Liver (tissue), 8 donors: ENCODE measurements at regions not wholly inside any gene's neighbourhood (a gene's known extent, or its start where the extent isn't known, plus 50 kb on each side); places are given as distances from the start of the nearest gene placed in this dataset.

ENCODE experiments used
- DNase-seq: peaks from one replicate; pipeline ENCODE4 v3.0.0-alpha.2; 2017; ENCODE audit warnings: low spot score
- H3K27ac ChIP-seq, 2 donors: one replicate each; pipeline ENCODE4 v1.7.0; 2013; ENCODE audit warnings: inconsistent platforms in 2 of 2, low read length in 2 of 2, control low read depth in 1 of 2, low read depth in 1 of 2, mild to moderate bottlenecking in 1 of 2
- H3K27me3 ChIP-seq, 4 donors: one replicate each; pipeline versions ENCODE4 v1.6.1 to v1.7.0; 2013; ENCODE audit warnings: low read length in 3 of 4, inconsistent platforms in 1 of 4, mild to moderate bottlenecking in 1 of 4, moderate library complexity in 1 of 4; ENCODE audit not compliant: control insufficient read depth in 4 of 4, insufficient read depth in 4 of 4
- H3K36me3 ChIP-seq, 4 donors: one replicate each; pipeline versions ENCODE4 v1.6.1 to v1.7.0; 2013; ENCODE audit warnings: low read length in 3 of 4, mild to moderate bottlenecking in 3 of 4, low read depth in 1 of 4, moderate library complexity in 1 of 4; ENCODE audit not compliant: control insufficient read depth in 4 of 4, insufficient read depth in 3 of 4
- H3K4me1 ChIP-seq, 4 donors: one replicate each; pipeline versions ENCODE4 v1.6.1 to v1.7.0; 2013; ENCODE audit warnings: low read length in 3 of 4, mild to moderate bottlenecking in 3 of 4, moderate library complexity in 1 of 4; ENCODE audit not compliant: control insufficient read depth in 4 of 4, insufficient read depth in 4 of 4
- H3K4me3 ChIP-seq, 3 donors: one replicate each; pipeline versions ENCODE4 v1.6.1 to v1.7.0; 2013; ENCODE audit warnings: low read length in 3 of 3, control low read depth in 1 of 3, low read depth in 1 of 3, mild to moderate bottlenecking in 1 of 3
- H3K9ac ChIP-seq, 2 donors: one replicate each; pipeline ENCODE4 v1.7.0; 2013; ENCODE audit warnings: low read length in 2 of 2, mild to moderate bottlenecking in 2 of 2, moderate library complexity in 2 of 2, control low read depth in 1 of 2, low read depth in 1 of 2
- H3K9me3 ChIP-seq, 4 donors: one replicate each; pipeline versions ENCODE4 v1.6.1 to v1.7.0; 2013; ENCODE audit warnings: low read length in 3 of 4; ENCODE audit not compliant: control insufficient read depth in 4 of 4
- EGR1 ChIP-seq, 2 donors: IDR thresholded peaks; 2 replicates each; pipeline ENCODE4 v1.6.1; 2016 to 2018; ENCODE audit warnings: antibody characterized with exemption in 2 of 2, low read depth in 2 of 2
- FOXA1 ChIP-seq: IDR thresholded peaks from 2 replicates; pipeline ENCODE4 v1.6.1; 2016; ENCODE audit warnings: antibody characterized with exemption
- GABPA ChIP-seq, 2 donors: IDR thresholded peaks in 1 of 2; conservative IDR thresholded peaks in 1 of 2; 2 replicates each; pipeline ENCODE4 v1.6.1; 2016; ENCODE audit warnings: antibody characterized with exemption in 2 of 2, mild to moderate bottlenecking in 1 of 2, moderate library complexity in 1 of 2
- HNF4A ChIP-seq, 2 donors: conservative IDR thresholded peaks; 2 replicates each; pipeline ENCODE4 v1.6.1; 2016; ENCODE audit warnings: antibody characterized with exemption in 2 of 2, mild to moderate bottlenecking in 2 of 2
- HNF4G ChIP-seq: IDR thresholded peaks from 2 replicates; pipeline ENCODE4 v1.6.1; 2016; ENCODE audit warnings: antibody characterized with exemption
- JUND ChIP-seq, 2 donors: IDR thresholded peaks; 2 replicates each; pipeline ENCODE4 v1.6.1; 2016; ENCODE audit warnings: antibody characterized with exemption in 2 of 2
- NR2F2 ChIP-seq: IDR thresholded peaks from 2 replicates; pipeline ENCODE4 v1.6.1; 2016; ENCODE audit warnings: antibody characterized with exemption
- RAD21 ChIP-seq, 2 donors: IDR thresholded peaks; 2 replicates each; pipeline ENCODE4 v1.6.1; 2016; ENCODE audit warnings: antibody characterized with exemption in 2 of 2, mild to moderate bottlenecking in 2 of 2
- RXRA ChIP-seq, 2 donors: IDR thresholded peaks; 2 replicates each; pipeline ENCODE4 v1.6.1; 2017 to 2018; ENCODE audit warnings: antibody characterized with exemption in 2 of 2, mild to moderate bottlenecking in 1 of 2
- SP1 ChIP-seq: IDR thresholded peaks from 2 replicates; pipeline ENCODE4 v1.6.1; 2018; ENCODE audit warnings: antibody characterized with exemption, mild to moderate bottlenecking
- TAF1 ChIP-seq: conservative IDR thresholded peaks from 2 replicates; pipeline ENCODE4 v1.6.1; 2016; ENCODE audit warnings: antibody characterized with exemption, mild to moderate bottlenecking
- YY1 ChIP-seq: IDR thresholded peaks from 2 replicates; pipeline ENCODE4 v1.6.1; 2016; ENCODE audit warnings: antibody characterized with exemption, mild to moderate bottlenecking
- WGBS: extraction: QIAGEN DNeasy Blood & Tissue Kit; methylation state at CpG from one replicate; pipeline ENCODE4 v1.1.7; 2013; 5-methylcytosine and 5-hydroxymethylcytosine counted together
- TF ChIP-seq, protein P1 (sequence below): IDR thresholded peaks from 2 replicates; pipeline ENCODE4 v1.6.1; 2016; ENCODE audit warnings: antibody characterized with exemption, mild to moderate bottlenecking
- TF ChIP-seq, protein P2 (sequence below): IDR thresholded peaks from 2 replicates; pipeline ENCODE4 v1.6.1; 2016; ENCODE audit warnings: antibody characterized with exemption
- TF ChIP-seq, protein P3 (sequence below): fragments of 150-350 bp; IDR thresholded peaks from 2 replicates; pipeline ENCODE4 v1.5.1; 2017; ENCODE audit warnings: improper control_type of control experiment, low read depth, low read length; ENCODE audit not compliant: missing input control
- TF ChIP-seq, protein P4 (sequence below): IDR thresholded peaks from 2 replicates; pipeline ENCODE4 v1.6.1; 2016; ENCODE audit warnings: antibody characterized with exemption
- TF ChIP-seq, protein P5 (sequence below): IDR thresholded peaks from 2 replicates; pipeline ENCODE4 v1.6.1; 2016; ENCODE audit warnings: antibody characterized with exemption
- donor health status: healthy.
- donor health status: healthy.
- donor health status: healthy.
- donor health status: healthy.
- donor health status: healthy.

GRCh38 chr11:13207270-13207664, 70.3 kb upstream of the BMAL1 start:
- H3K27me3 ChIP-seq = no peaks in the 10 kb centered on the region
- DNase-seq = no peak
- no peaks in the 10 kb centered on the region for H3K36me3 ChIP-seq
- H3K4me3 ChIP-seq = no peak overlapping the region
- 76% methylated on average over 3 of the region's 3 CpGs for WGBS
- H3K9ac ChIP-seq = no peak overlapping the region
- H3K4me1 ChIP-seq = peaks cover 0 to 11% (median 8%) of the 10 kb centered on the region in 4 donors
- peak overlapping the region in 1 of 2 donors; percentile 57 for H3K27ac ChIP-seq
- H3K9me3 ChIP-seq = no peaks in the 10 kb centered on the region
- TF ChIP-seq FOXA1 (no peak), GABPA (IDR thresholded peaks at IDR 0.05 in 1 of 2, conservative IDR thresholded peaks at IDR 0.05 in 1 of 2) (no peak), EGR1 (IDR thresholded peaks at IDR 0.05; ENCODE audit: low read depth in 2 of 2) (no peak), TAF1 (no peak), HNF4A (conservative IDR thresholded peaks at IDR 0.05) (no peak), SP1 (no peak), YY1 (no peak), RAD21 (IDR thresholded peaks at IDR 0.05) (no peak), HNF4G (no peak)
- TF ChIP-seq, protein P1, sequence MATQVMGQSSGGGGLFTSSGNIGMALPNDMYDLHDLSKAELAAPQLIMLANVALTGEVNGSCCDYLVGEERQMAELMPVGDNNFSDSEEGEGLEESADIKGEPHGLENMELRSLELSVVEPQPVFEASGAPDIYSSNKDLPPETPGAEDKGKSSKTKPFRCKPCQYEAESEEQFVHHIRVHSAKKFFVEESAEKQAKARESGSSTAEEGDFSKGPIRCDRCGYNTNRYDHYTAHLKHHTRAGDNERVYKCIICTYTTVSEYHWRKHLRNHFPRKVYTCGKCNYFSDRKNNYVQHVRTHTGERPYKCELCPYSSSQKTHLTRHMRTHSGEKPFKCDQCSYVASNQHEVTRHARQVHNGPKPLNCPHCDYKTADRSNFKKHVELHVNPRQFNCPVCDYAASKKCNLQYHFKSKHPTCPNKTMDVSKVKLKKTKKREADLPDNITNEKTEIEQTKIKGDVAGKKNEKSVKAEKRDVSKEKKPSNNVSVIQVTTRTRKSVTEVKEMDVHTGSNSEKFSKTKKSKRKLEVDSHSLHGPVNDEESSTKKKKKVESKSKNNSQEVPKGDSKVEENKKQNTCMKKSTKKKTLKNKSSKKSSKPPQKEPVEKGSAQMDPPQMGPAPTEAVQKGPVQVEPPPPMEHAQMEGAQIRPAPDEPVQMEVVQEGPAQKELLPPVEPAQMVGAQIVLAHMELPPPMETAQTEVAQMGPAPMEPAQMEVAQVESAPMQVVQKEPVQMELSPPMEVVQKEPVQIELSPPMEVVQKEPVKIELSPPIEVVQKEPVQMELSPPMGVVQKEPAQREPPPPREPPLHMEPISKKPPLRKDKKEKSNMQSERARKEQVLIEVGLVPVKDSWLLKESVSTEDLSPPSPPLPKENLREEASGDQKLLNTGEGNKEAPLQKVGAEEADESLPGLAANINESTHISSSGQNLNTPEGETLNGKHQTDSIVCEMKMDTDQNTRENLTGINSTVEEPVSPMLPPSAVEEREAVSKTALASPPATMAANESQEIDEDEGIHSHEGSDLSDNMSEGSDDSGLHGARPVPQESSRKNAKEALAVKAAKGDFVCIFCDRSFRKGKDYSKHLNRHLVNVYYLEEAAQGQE = no peak
- TF ChIP-seq, protein P2, sequence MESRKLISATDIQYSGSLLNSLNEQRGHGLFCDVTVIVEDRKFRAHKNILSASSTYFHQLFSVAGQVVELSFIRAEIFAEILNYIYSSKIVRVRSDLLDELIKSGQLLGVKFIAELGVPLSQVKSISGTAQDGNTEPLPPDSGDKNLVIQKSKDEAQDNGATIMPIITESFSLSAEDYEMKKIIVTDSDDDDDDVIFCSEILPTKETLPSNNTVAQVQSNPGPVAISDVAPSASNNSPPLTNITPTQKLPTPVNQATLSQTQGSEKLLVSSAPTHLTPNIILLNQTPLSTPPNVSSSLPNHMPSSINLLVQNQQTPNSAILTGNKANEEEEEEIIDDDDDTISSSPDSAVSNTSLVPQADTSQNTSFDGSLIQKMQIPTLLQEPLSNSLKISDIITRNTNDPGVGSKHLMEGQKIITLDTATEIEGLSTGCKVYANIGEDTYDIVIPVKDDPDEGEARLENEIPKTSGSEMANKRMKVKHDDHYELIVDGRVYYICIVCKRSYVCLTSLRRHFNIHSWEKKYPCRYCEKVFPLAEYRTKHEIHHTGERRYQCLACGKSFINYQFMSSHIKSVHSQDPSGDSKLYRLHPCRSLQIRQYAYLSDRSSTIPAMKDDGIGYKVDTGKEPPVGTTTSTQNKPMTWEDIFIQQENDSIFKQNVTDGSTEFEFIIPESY = no peak
- TF ChIP-seq, protein P3, sequence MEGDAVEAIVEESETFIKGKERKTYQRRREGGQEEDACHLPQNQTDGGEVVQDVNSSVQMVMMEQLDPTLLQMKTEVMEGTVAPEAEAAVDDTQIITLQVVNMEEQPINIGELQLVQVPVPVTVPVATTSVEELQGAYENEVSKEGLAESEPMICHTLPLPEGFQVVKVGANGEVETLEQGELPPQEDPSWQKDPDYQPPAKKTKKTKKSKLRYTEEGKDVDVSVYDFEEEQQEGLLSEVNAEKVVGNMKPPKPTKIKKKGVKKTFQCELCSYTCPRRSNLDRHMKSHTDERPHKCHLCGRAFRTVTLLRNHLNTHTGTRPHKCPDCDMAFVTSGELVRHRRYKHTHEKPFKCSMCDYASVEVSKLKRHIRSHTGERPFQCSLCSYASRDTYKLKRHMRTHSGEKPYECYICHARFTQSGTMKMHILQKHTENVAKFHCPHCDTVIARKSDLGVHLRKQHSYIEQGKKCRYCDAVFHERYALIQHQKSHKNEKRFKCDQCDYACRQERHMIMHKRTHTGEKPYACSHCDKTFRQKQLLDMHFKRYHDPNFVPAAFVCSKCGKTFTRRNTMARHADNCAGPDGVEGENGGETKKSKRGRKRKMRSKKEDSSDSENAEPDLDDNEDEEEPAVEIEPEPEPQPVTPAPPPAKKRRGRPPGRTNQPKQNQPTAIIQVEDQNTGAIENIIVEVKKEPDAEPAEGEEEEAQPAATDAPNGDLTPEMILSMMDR = no peak
- TF ChIP-seq, protein P4, sequence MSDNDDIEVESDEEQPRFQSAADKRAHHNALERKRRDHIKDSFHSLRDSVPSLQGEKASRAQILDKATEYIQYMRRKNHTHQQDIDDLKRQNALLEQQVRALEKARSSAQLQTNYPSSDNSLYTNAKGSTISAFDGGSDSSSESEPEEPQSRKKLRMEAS = no peak

DNA sequence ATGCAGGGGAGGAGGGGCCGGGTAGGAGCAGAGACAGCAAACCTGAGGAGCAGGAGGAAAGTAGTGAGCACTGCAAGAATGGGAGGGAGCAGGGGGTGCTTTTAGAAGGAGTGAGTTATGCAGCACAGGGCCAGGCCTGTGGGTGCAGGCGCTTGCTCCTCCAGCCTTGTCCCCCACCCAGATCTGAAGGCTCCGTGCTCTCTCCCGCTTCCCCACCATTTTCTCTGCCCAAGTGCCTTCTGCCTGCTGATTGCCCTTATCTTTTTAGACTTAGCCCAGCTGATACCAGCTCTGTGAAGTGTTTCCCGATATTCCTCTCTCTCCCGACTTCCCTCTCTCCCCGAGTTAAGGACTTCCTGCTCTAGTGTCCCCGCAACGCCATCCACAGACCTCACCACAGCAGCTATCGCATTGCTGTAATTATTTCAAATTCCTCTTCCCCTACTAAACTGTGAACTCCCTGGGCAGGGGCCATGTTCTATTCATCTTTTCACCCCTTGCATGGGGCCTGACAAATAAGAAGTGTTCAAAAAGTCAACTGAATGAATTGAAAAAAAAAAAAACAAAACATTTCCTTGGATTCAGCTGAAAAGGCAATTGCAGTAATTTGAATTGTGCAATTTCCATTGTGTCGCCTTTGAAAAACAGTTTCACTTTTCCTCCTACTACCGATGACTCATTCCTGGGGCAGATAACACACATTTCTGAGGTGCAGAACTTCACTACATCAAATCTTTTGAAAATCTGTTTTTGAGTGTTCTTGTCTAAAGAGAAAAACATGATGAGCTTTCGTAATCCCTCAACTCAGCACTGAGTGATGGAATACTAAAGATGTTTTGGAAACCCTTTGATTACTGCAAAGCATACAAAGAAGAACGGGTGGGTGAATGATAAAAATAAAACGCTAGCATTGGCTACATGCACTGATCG, 69.7 kb upstream of the BMAL1 start:
- Histone ChIP-seq H3K36me3 (no peaks in the 10 kb centered on the region), H3K9me3 (no peaks in the 10 kb centered on the region), H3K27ac (peak overlapping the region; percentile 57 to 60), H3K27me3 (no peaks in the 10 kb centered on the region), H3K4me3 (peak overlapping the region; percentile 4 to 54 (median 32)), H3K9ac (peak overlapping the region; percentile 27 to 51), H3K4me1 (peaks cover 0 to 11% (median 8%) of the 10 kb centered on the region in 4 donors)
- WGBS = 27% methylated on average over 16 of the region's 16 CpGs
- DNase-seq = no peak
- TF ChIP-seq RXRA (IDR thresholded peaks at IDR 0.05) (peak in 1 of 2 donors; percentile 24), TAF1 (no peak), JUND (IDR thresholded peaks at IDR 0.05) (peak; percentile 99), YY1 (peak; percentile 41), NR2F2 (peak; percentile 16), HNF4A (conservative IDR thresholded peaks at IDR 0.05) (peak in 1 of 2 donors; percentile 12), HNF4G (no peak), FOXA1 (no peak), EGR1 (IDR thresholded peaks at IDR 0.05; ENCODE audit: low read depth in 2 of 2) (no peak)
- TF ChIP-seq, protein P4 = no peak
- TF ChIP-seq, protein P5, sequence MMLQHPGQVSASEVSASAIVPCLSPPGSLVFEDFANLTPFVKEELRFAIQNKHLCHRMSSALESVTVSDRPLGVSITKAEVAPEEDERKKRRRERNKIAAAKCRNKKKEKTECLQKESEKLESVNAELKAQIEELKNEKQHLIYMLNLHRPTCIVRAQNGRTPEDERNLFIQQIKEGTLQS = peak; percentile 91
- TF ChIP-seq, protein P3 = no peak
